ENCODE measurements at regions not wholly inside any gene's neighbourhood (a gene's known extent, or its start where the extent isn't known, plus 50 kb on each side); places are given as distances from the start of the nearest gene placed in this dataset.

DNA sequence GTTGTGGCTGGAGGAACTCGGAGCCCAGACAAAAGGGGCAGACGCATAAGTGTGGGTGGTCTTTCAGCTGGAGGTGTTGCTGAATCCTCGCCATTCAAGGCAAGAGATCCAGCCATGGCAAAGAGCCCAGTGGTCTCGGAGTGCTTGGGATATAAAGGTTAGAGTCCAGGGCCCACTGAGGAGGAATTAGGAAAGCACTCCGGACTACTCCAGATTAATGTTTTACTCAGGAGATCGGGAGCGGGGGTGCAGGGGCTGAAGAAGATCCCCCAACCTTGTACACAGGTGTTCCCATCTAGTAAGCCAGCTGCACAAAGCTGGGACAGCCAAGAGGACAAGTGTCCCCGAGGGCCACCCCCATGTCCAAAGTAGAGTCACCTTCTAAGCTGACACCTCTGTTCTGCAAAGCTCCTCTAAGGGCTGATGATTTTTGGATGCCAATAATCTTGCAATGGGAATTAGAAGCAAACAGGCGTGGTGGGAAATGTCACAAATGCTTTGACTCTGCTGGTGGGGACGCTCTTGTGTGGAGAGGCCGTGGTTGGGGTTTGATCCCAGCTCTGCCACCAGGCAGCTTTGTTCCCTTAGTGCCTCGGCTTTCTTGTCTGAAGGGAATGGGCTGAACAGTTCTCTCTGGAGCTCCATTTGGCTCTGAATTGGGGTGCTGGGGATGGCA is 194.3 kb upstream of the SOX1 start:
- FAIRE-seq (no peak), DNase-seq (ENCODE audit: low read depth) (no peak)
- no peak overlapping the region for H3K4me3 ChIP-seq (ENCODE audit: low read depth, low read length)
- no peaks in the 10 kb centered on the region for H3K36me3 ChIP-seq (ENCODE audit: control insufficient read depth, insufficient read depth, low read length)
- TF ChIP-seq, protein P1, sequence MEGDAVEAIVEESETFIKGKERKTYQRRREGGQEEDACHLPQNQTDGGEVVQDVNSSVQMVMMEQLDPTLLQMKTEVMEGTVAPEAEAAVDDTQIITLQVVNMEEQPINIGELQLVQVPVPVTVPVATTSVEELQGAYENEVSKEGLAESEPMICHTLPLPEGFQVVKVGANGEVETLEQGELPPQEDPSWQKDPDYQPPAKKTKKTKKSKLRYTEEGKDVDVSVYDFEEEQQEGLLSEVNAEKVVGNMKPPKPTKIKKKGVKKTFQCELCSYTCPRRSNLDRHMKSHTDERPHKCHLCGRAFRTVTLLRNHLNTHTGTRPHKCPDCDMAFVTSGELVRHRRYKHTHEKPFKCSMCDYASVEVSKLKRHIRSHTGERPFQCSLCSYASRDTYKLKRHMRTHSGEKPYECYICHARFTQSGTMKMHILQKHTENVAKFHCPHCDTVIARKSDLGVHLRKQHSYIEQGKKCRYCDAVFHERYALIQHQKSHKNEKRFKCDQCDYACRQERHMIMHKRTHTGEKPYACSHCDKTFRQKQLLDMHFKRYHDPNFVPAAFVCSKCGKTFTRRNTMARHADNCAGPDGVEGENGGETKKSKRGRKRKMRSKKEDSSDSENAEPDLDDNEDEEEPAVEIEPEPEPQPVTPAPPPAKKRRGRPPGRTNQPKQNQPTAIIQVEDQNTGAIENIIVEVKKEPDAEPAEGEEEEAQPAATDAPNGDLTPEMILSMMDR (IDR thresholded peaks at IDR 0.05; ENCODE audit: insufficient read depth, low read length, severe bottlenecking): no peak
- no peaks in the 10 kb centered on the region for H3K27me3 ChIP-seq (ENCODE audit: control insufficient read depth, insufficient read depth, low read length)

DNA sequence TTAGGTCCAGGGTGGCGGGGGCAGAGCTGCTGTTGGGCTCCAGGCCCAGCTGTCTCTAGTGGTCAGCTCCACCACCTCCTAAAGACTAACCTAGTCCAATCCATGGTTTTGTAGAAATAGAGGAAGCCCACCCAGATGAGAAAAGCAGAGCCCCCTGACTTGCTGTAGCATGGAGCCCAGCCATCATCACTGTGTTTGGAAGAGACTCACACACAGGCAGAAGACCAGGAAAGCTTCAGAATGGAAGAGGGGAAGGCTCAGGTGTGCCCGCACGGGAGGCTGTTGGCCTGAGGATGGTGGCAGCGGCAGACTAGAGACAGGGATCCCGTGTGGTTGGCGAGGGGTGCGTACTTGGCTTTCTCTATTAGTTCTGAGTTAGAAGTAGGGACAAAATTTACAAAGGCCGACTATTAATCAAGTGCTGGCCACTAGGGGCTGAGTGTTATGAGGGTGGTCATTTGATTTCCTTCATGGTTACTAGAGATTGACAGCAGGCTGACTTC is 193.2 kb upstream of the SOX1 start:
- Histone ChIP-seq H3K27me3 (ENCODE audit: control insufficient read depth, insufficient read depth, low read length) (no peaks in the 10 kb centered on the region), H3K36me3 (ENCODE audit: control insufficient read depth, insufficient read depth, low read length) (no peaks in the 10 kb centered on the region), H3K4me3 (ENCODE audit: low read depth, low read length) (no peak overlapping the region)
- DNase-seq (ENCODE audit: low read depth) (no peak), FAIRE-seq (no peak)
- TF ChIP-seq, protein P1 (IDR thresholded peaks at IDR 0.05; ENCODE audit: insufficient read depth, low read length, severe bottlenecking): no peak

DNA sequence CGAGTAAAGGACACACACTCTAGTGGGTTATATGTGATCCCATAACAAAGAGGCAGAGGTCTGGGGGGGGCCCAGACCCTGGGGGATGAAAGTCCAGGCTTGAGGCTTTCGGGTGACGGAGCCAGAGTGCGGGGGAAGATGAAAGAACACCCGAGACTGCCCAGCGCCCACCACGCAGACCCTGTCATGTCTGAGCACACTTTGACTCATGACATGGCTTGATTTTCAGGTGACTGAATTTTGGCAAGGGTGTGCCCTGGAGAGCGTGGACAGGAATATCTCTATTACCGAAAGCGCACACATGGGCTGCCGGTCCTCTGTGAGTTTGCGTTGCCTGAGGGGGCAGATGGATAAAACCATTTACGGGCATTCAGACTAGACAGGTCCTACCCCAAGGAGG is 192.0 kb upstream of the SOX1 start:
- no peak overlapping the region for H3K4me3 ChIP-seq (ENCODE audit: low read depth, low read length)
- DNase-seq (ENCODE audit: low read depth) (no peak), FAIRE-seq (no peak)
- no peaks in the 10 kb centered on the region for H3K36me3 ChIP-seq (ENCODE audit: control insufficient read depth, insufficient read depth, low read length)
- H3K27me3 ChIP-seq (ENCODE audit: control insufficient read depth, insufficient read depth, low read length): no peaks in the 10 kb centered on the region
- TF ChIP-seq, protein P1 (IDR thresholded peaks at IDR 0.05; ENCODE audit: insufficient read depth, low read length, severe bottlenecking): no peak

DNA sequence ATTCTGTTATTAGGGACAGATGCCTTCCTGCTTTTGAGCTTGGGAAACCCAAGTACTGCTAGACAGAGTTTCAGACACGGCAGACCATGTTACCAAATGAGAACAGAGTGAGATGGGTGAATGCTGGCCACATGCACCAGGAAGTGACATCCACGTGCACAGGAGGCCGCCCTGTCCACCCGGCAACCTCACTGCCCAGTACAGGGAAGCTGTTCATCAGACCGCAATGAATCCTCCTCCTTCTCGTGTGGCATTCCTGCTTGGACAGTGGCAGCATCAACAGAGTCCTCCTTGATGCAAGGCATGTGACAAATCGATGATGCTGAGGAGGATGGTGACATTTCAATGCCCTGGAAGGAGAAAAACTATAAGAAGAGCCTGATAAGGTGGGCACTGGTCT is 191.0 kb upstream of the SOX1 start:
- Histone ChIP-seq H3K4me3 (ENCODE audit: low read depth, low read length) (no peak overlapping the region), H3K36me3 (ENCODE audit: control insufficient read depth, insufficient read depth, low read length) (no peaks in the 10 kb centered on the region), H3K27me3 (ENCODE audit: control insufficient read depth, insufficient read depth, low read length) (no peaks in the 10 kb centered on the region)
- TF ChIP-seq, protein P1 (IDR thresholded peaks at IDR 0.05; ENCODE audit: insufficient read depth, low read length, severe bottlenecking): no peak
- DNase-seq (ENCODE audit: low read depth) (no peak), FAIRE-seq (no peak)

DNA sequence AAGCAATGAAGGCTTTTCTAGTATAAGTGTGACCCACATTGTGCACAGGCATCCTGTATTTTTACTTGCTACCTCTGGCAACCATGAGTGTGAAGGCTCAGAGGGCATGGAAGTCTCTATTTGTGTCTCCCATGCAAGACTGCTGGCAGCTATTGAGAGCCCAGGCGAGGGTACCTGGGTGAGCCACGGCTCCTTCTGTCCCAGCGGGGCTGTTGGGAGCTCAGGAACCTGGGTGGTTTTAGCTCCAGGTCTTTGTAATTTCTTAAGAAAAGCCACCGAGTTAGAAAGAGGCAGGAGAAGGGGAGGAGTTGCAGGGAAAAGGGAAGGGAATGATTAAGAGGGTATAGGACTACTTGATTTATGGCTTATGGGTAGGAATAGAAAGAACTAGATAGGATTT is 190.4 kb upstream of the SOX1 start:
- Histone ChIP-seq H3K27me3 (ENCODE audit: control insufficient read depth, insufficient read depth, low read length) (no peaks in the 10 kb centered on the region), H3K4me3 (ENCODE audit: low read depth, low read length) (no peak overlapping the region), H3K36me3 (ENCODE audit: control insufficient read depth, insufficient read depth, low read length) (no peaks in the 10 kb centered on the region)
- no peak for DNase-seq (ENCODE audit: low read depth)
- FAIRE-seq: no peak
- TF ChIP-seq, protein P1 (IDR thresholded peaks at IDR 0.05; ENCODE audit: insufficient read depth, low read length, severe bottlenecking): no peak

DNA sequence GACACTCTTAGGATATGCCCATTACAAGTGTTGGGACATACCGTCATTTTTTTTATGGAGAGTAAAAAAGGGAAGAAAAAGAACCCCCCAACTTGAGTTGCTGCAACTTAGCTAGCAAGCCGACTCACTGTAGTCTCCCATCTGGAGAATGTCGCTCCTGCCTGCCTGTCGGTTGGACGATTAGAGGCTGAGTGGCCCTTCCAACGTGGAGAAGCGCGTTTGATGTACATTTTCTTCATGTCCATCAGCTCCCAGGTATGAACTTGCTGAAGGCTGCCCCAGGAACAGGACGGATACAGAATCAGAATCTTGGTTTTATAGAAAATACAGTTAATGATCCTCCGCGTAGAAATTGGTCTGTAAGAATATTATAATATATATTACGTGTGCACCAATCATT is 189.0 kb upstream of the SOX1 start:
- DNase-seq (ENCODE audit: low read depth) (no peak), FAIRE-seq (no peak)
- H3K27me3 ChIP-seq (ENCODE audit: control insufficient read depth, insufficient read depth, low read length): no peaks in the 10 kb centered on the region
- no peak overlapping the region for H3K4me3 ChIP-seq (ENCODE audit: low read depth, low read length)
- TF ChIP-seq, protein P1 (IDR thresholded peaks at IDR 0.05; ENCODE audit: insufficient read depth, low read length, severe bottlenecking): no peak
- H3K36me3 ChIP-seq (ENCODE audit: control insufficient read depth, insufficient read depth, low read length): no peaks in the 10 kb centered on the region
